Endothelial cell (in vitro differentiated cells): ENCODE measurements at regions not wholly inside any gene's neighbourhood (a gene's known extent, or its start where the extent isn't known, plus 50 kb on each side); places are given as distances from the start of the nearest gene placed in this dataset.

ENCODE experiments used
- DNase-seq: peaks from one replicate; pipeline ENCODE4 v3.0.0; 2021; ENCODE audit warnings: low spot score
- H3K27ac Mint-ChIP-seq: one replicate; pipeline ENCODE4 v1.8.0; 2021; ENCODE audit warnings: mixed read lengths, inconsistent platforms; ENCODE audit not compliant: unreplicated experiment
- H3K27me3 Mint-ChIP-seq: one replicate; pipeline ENCODE4 v1.8.0; 2021; ENCODE audit warnings: mild to moderate bottlenecking, moderate library complexity, mixed read lengths, inconsistent platforms; ENCODE audit not compliant: unreplicated experiment
- H3K36me3 Mint-ChIP-seq: one replicate; pipeline ENCODE4 v1.8.0; 2021; ENCODE audit warnings: mild to moderate bottlenecking, low read depth, mixed read lengths, inconsistent platforms; ENCODE audit not compliant: unreplicated experiment
- H3K4me1 Mint-ChIP-seq: one replicate; pipeline ENCODE4 v1.8.0; 2021; ENCODE audit warnings: mild to moderate bottlenecking, mixed read lengths, inconsistent platforms; ENCODE audit not compliant: unreplicated experiment
- H3K4me3 Mint-ChIP-seq: one replicate; pipeline ENCODE4 v1.8.0; 2021; ENCODE audit warnings: mild to moderate bottlenecking, mixed read lengths, inconsistent platforms; ENCODE audit not compliant: unreplicated experiment
- H3K9me3 Mint-ChIP-seq: one replicate; pipeline ENCODE4 v1.8.0; 2021; ENCODE audit warnings: mixed read lengths, inconsistent platforms; ENCODE audit not compliant: unreplicated experiment
- TF ChIP-seq, protein P1 (sequence below): fragments of 200-600 bp; sonication (generic); IDR thresholded peaks from one replicate; pipeline ENCODE4 v1.5.0; 2021; ENCODE audit warnings: antibody characterized with exemption; ENCODE audit not compliant: unreplicated experiment

DNA sequence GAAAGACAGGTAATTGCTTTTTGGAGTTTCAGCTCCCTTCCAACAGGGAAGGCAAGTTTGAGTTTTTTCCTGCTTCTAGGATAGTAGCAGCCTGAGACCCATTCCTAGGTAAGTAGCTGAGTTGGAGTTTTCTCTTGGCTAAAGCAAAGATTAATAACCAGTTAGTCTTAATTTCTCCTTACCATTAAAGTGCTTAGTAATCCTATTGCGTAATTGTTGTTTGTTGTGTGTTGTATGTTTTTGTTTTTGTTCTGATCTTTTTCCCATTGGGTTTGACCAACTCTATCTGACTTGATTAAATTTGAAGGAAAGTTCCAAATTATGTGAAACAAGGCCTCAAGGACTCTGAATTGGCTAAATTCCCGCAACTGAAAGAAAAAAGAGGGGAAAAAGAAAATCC lies 83.5 kb downstream of the TBX22 start:
- Mint-ChIP-seq H3K9me3 (no peaks in the 10 kb centered on the region), H3K27me3 (no peaks in the 10 kb centered on the region), H3K4me1 (no peaks in the 10 kb centered on the region), H3K27ac (no peak overlapping the region), H3K36me3 (no peaks in the 10 kb centered on the region), H3K4me3 (no peak overlapping the region)
- TF ChIP-seq, protein P1, sequence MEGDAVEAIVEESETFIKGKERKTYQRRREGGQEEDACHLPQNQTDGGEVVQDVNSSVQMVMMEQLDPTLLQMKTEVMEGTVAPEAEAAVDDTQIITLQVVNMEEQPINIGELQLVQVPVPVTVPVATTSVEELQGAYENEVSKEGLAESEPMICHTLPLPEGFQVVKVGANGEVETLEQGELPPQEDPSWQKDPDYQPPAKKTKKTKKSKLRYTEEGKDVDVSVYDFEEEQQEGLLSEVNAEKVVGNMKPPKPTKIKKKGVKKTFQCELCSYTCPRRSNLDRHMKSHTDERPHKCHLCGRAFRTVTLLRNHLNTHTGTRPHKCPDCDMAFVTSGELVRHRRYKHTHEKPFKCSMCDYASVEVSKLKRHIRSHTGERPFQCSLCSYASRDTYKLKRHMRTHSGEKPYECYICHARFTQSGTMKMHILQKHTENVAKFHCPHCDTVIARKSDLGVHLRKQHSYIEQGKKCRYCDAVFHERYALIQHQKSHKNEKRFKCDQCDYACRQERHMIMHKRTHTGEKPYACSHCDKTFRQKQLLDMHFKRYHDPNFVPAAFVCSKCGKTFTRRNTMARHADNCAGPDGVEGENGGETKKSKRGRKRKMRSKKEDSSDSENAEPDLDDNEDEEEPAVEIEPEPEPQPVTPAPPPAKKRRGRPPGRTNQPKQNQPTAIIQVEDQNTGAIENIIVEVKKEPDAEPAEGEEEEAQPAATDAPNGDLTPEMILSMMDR, result no peak
- no peak for DNase-seq

DNA sequence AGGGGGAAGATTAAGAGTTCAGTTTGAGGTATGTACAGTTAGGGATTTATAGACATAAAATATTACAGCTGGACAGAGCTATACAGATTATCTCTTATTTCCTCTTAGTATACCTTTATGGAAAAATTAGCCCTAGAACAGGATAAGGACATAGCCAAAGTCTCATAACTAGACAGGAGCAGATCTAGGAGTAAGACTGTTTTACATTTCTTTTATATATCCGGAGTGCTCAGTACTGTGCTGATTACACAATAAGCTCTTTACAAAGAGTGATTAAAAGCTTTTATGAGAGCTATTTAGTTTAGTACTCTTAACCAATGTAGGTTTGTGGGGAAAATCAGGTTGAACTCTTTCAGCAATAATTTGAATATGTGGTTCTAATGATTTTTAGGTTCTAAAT lies 105.8 kb downstream of the TBX22 start:
- Mint-ChIP-seq H3K36me3 (no peaks in the 10 kb centered on the region), H3K4me3 (no peak overlapping the region), H3K9me3 (no peaks in the 10 kb centered on the region), H3K27ac (no peak overlapping the region), H3K27me3 (no peaks in the 10 kb centered on the region), H3K4me1 (no peaks in the 10 kb centered on the region)
- TF ChIP-seq, protein P1, result no peak
- DNase-seq, result no peak

DNA sequence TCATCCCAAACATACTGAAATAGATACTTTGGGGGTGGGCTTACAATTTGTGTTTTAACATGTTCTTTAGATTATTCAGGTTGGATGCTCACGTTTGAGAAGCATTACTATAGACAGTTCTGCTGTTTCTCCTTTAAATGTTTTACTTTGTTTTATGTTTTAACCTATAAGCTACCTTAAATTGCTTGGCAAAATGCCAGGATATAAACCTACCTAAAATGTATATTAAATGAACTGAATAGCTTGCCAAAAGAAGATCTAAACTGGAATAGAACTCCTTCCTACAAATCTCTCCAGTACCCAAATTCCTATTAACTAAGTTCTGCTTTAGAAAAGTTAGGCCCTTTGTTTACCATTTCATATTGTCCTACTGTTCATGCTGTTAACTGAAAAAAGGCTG lies 124.4 kb downstream of the TBX22 start:
- Mint-ChIP-seq H3K4me1 (no peaks in the 10 kb centered on the region), H3K27me3 (no peaks in the 10 kb centered on the region), H3K27ac (no peak overlapping the region), H3K9me3 (peaks cover 5% of the 10 kb centered on the region), H3K36me3 (no peaks in the 10 kb centered on the region), H3K4me3 (no peak overlapping the region)
- DNase-seq, result no peak
- TF ChIP-seq, protein P1, result no peak

GRCh38 chrX:80139564-80139963 lies 125.0 kb downstream of the TBX22 start:
- peaks cover 2% of the 10 kb centered on the region for H3K9me3 Mint-ChIP-seq
- no peaks in the 10 kb centered on the region for H3K4me1 Mint-ChIP-seq
- H3K4me3 Mint-ChIP-seq, result no peak overlapping the region
- H3K27ac Mint-ChIP-seq, result no peak overlapping the region
- TF ChIP-seq, protein P1, result no peak
- no peaks in the 10 kb centered on the region for H3K27me3 Mint-ChIP-seq
- no peak for DNase-seq
- no peaks in the 10 kb centered on the region for H3K36me3 Mint-ChIP-seq

GRCh38 chrX:80170581-80170980 lies 156.0 kb downstream of the TBX22 start:
- no peaks in the 10 kb centered on the region for H3K27me3 Mint-ChIP-seq
- TF ChIP-seq, protein P1, result no peak
- H3K4me1 Mint-ChIP-seq, result no peaks in the 10 kb centered on the region
- DNase-seq, result no peak
- H3K4me3 Mint-ChIP-seq, result no peak overlapping the region
- H3K36me3 Mint-ChIP-seq, result no peaks in the 10 kb centered on the region
- H3K27ac Mint-ChIP-seq, result no peak overlapping the region
- H3K9me3 Mint-ChIP-seq, result no peaks in the 10 kb centered on the region
